ENCODE measurements at regions not wholly inside any gene's neighbourhood (a gene's known extent, or its start where the extent isn't known, plus 50 kb on each side); places are given as distances from the start of the nearest gene placed in this dataset.
A peak's percentile ranks its signal among the peaks of the same experiment; 100 is the strongest.

GRCh38 chr22:49320714-49321476 is 506.8 kb downstream of the BRD1 start:
- peaks cover 7 to 29% (median 19%) of the 10 kb centered on the region in 11 experiments; a peak in 19 of 22 replicates for H3K27me3 ChIP-seq

DNA sequence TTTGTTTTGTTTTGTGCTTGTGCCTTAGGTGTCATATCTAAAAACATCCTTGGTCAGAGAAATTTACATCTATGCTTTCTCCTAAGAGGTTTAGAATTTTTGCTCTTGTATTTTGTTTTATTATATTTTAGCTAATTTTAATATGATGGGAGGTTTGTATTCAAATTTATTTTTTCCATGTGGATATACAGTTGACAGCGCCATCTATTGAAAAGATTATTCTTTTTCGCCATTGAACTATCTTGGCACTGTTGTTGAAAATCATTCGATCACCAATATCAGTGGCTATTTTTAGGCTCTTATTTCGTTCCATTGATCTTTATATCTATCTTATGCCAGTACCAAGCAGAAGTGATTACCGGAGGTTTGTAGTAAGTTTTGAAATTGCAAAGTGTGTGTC is 510.3 kb downstream of the BRD1 start:
- Histone ChIP-seq H3K4me3 (no peak overlapping the region), H3K36me3 (no peaks in the 10 kb centered on the region), H3K27me3 (peaks cover 0 to 5% (median 0%) of the 10 kb centered on the region in 11 experiments; a peak in 2 of 22 replicates), H3K9ac (no peak overlapping the region), H3K27ac (no peak overlapping the region), H3K4me2 (no peak overlapping the region), H3K9me3 (replicated peaks in 1 of 11) (no peaks in the 10 kb centered on the region), H3K4me1 (no peaks in the 10 kb centered on the region), H4K20me1 (no peaks in the 10 kb centered on the region; a peak in 1 of 22 replicates)
- TF ChIP-seq Cebpa-rat (IDR thresholded peaks at IDR 0.05): no peak

More at GRCh38 chr22:49320714-49321476, 506.8 kb downstream of the BRD1 start:
- Histone ChIP-seq H3K9ac (no peak overlapping the region), H3K36me3 (no peaks in the 10 kb centered on the region), H3K9me3 (replicated peaks in 1 of 11) (peaks cover 0 to 3% (median 0%) of the 10 kb centered on the region in 11 experiments; a peak in 1 of 22 replicates), H4K20me1 (no peaks in the 10 kb centered on the region; a peak in 3 of 22 replicates), H3K27ac (no peak overlapping the region), H3K4me3 (no peak overlapping the region), H3K4me1 (peaks cover 12 to 30% (median 26%) of the 10 kb centered on the region in 10 experiments; a peak in 19 of 20 replicates), H3K4me2 (no peak overlapping the region)
- TF ChIP-seq Cebpa-rat (IDR thresholded peaks at IDR 0.05): no peak

DNA sequence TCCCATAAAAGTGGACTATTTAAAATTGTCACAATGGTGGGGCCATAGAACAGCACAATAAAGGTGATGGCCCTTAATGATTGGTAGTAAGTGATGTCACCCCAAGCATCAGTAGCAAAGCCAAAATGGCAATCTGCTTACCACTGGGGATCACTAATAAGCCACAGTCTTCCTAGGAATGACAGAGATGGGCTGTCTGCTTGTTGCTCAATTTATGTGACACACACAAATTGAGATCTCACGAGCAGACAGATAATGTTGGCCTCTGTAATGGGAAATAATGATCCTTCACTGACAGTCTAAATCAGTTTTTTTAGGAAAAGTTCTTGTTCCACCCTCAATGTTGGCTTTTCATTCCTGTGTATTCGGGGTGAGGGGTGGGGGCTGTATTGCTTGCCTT is 515.1 kb downstream of the BRD1 start:
- H3K27me3 ChIP-seq: peaks cover 12 to 30% (median 26%) of the 10 kb centered on the region in 11 experiments; a peak in 21 of 22 replicates
- no peak overlapping the region for H3K9ac ChIP-seq
- TF ChIP-seq Cebpa-rat (IDR thresholded peaks at IDR 0.05): no peak

GRCh38 chr22:49310354-49310753 is 517.3 kb downstream of the BRD1 start:
- no peak overlapping the region for H3K4me2 ChIP-seq
- H3K4me3 ChIP-seq: no peak overlapping the region
- H3K4me1 ChIP-seq: peaks cover 0 to 35% (median 26%) of the 10 kb centered on the region in 10 experiments; a peak in 15 of 20 replicates
- H3K9ac ChIP-seq: no peak overlapping the region
- H3K9me3 ChIP-seq (replicated peaks in 1 of 11): no peaks in the 10 kb centered on the region
- H3K27me3 ChIP-seq: peaks cover 15 to 51% (median 29%) of the 10 kb centered on the region in 11 experiments; a peak in 21 of 22 replicates
- H3K27ac ChIP-seq: no peak overlapping the region
- H4K20me1 ChIP-seq: peaks cover 0 to 26% (median 12%) of the 10 kb centered on the region in 11 experiments; a peak in 10 of 22 replicates
- TF ChIP-seq Cebpa-rat (IDR thresholded peaks at IDR 0.05): no peak
- H3K36me3 ChIP-seq: no peaks in the 10 kb centered on the region

More for the DNA sequence above, 515.1 kb downstream of the BRD1 start:
- Histone ChIP-seq H3K4me1 (peaks cover 0 to 12% (median 11%) of the 10 kb centered on the region in 10 experiments; a peak in 15 of 20 replicates), H3K27ac (no peak overlapping the region), H3K4me3 (no peak overlapping the region), H3K36me3 (no peaks in the 10 kb centered on the region), H3K9me3 (replicated peaks in 1 of 11) (no peaks in the 10 kb centered on the region), H3K4me2 (no peak overlapping the region), H4K20me1 (peaks cover 0 to 13% (median under 1%) of the 10 kb centered on the region in 11 experiments; a peak in 7 of 22 replicates)

DNA sequence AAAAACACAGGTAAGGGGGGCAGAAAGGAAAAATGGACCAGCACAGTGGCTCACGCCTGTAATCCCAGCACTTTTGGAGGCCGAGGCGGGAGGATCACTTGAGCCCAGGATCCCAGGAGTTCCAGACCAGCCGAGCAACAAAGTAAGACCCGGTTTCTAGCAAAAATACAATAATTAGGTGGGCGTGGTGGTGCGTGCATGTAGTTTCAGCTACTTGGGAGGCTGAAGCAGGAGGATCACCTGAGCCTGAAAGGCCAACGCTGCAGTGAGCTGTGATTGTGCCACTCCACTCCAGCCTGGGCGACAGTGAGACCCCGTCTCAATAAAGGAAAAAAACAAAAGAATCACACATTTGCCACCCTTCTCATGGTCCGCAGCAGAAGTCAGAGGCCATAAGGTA is 519.4 kb downstream of the BRD1 start:
- no peaks in the 10 kb centered on the region for H3K36me3 ChIP-seq
- TF ChIP-seq Cebpa-rat (IDR thresholded peaks at IDR 0.05): no peak
- H4K20me1 ChIP-seq: peaks cover 0 to 34% (median 15%) of the 10 kb centered on the region in 11 experiments; a peak in 12 of 22 replicates
- peaks cover 0 to 47% (median 28%) of the 10 kb centered on the region in 10 experiments; a peak in 15 of 20 replicates for H3K4me1 ChIP-seq
- no peak overlapping the region for H3K9ac ChIP-seq
- H3K27ac ChIP-seq: no peak overlapping the region
- H3K9me3 ChIP-seq (replicated peaks in 1 of 11): no peaks in the 10 kb centered on the region
- H3K4me3 ChIP-seq: no peak overlapping the region
- H3K4me2 ChIP-seq: peak overlapping the region in 9 of 11 experiments; percentile 63 to 88 (median 85); a peak in 18 of 22 replicates
- H3K27me3 ChIP-seq: peaks cover 15 to 54% (median 29%) of the 10 kb centered on the region in 11 experiments; a peak in 21 of 22 replicates

- Histone ChIP-seq H3K9me3 (replicated peaks in 1 of 11) (no peaks in the 10 kb centered on the region), H3K4me3 (no peak overlapping the region), H3K27ac (no peak overlapping the region; a peak in 1 of 22 replicates), H3K4me2 (peak overlapping the region; percentile 49 to 88 (median 83)), H3K27me3 (peaks cover 15 to 58% (median 29%) of the 10 kb centered on the region in 11 experiments; a peak in 21 of 22 replicates), H3K9ac (peak overlapping the region in 3 of 11 experiments; percentile 0 to 41 (median 1); a peak in 2 of 22 replicates), H3K4me1 (peaks cover 0 to 52% (median 28%) of the 10 kb centered on the region in 10 experiments; a peak in 15 of 20 replicates), H4K20me1 (peaks cover 0 to 34% (median 15%) of the 10 kb centered on the region in 11 experiments; a peak in 12 of 22 replicates), H3K36me3 (no peaks in the 10 kb centered on the region)
- TF ChIP-seq Cebpa-rat (IDR thresholded peaks at IDR 0.05): no peak
Observed at GRCh38 chr22:49307870-49308269, 519.8 kb downstream of the BRD1 start.

- Histone ChIP-seq H3K4me1 (peaks cover 0 to 53% (median 28%) of the 10 kb centered on the region in 10 experiments; a peak in 15 of 20 replicates), H3K9ac (peak overlapping the region in 3 of 11 experiments; percentile 0 to 41 (median 1); a peak in 2 of 22 replicates), H3K27me3 (peaks cover 15 to 60% (median 27%) of the 10 kb centered on the region in 11 experiments; a peak in 21 of 22 replicates), H3K4me2 (peak overlapping the region; percentile 49 to 88 (median 83); a peak in 20 of 22 replicates), H4K20me1 (peaks cover 0 to 34% (median 15%) of the 10 kb centered on the region in 11 experiments; a peak in 12 of 22 replicates), H3K4me3 (no peak overlapping the region), H3K27ac (no peak overlapping the region; a peak in 1 of 22 replicates), H3K9me3 (replicated peaks in 1 of 11) (no peaks in the 10 kb centered on the region), H3K36me3 (no peaks in the 10 kb centered on the region)
- TF ChIP-seq Cebpa-rat (IDR thresholded peaks at IDR 0.05): no peak
Observed at GRCh38 chr22:49307481-49307830, 520.2 kb downstream of the BRD1 start.

GRCh38 chr22:49306632-49307480 is 520.8 kb downstream of the BRD1 start:
- no peak overlapping the region for H3K4me3 ChIP-seq
- no peak overlapping the region; a peak in 1 of 22 replicates for H3K27ac ChIP-seq
- H3K9me3 ChIP-seq (replicated peaks in 1 of 11): no peaks in the 10 kb centered on the region
- peaks cover 0 to 53% (median 28%) of the 10 kb centered on the region in 10 experiments; a peak in 15 of 20 replicates for H3K4me1 ChIP-seq
- peaks cover 0 to 36% (median 15%) of the 10 kb centered on the region in 11 experiments; a peak in 12 of 22 replicates for H4K20me1 ChIP-seq
- H3K27me3 ChIP-seq: peaks cover 15 to 60% (median 26%) of the 10 kb centered on the region in 11 experiments; a peak in 21 of 22 replicates
- peak overlapping the region in 3 of 11 experiments; percentile 0 to 41 (median 1); a peak in 1 of 22 replicates for H3K9ac ChIP-seq
- TF ChIP-seq Cebpa-rat (IDR thresholded peaks at IDR 0.05): no peak
- H3K4me2 ChIP-seq: peak overlapping the region in 10 of 11 experiments; percentile 49 to 88 (median 84); a peak in 19 of 22 replicates
- no peaks in the 10 kb centered on the region for H3K36me3 ChIP-seq
